SK-N-SH treated with all-trans-retinoic acid at 6 μM for 48 hours (cell line): ENCODE measurements at regions not wholly inside any gene's neighbourhood (a gene's known extent, or its start where the extent isn't known, plus 50 kb on each side); places are given as distances from the start of the nearest gene placed in this dataset.
A peak's percentile ranks its signal among the peaks of the same experiment; 100 is the strongest.

Experiments used
- ATAC-seq: fragments of 200-7000 bp; cut with Tn5 transposase; 3 replicates; pipeline ENCODE4 v1.9.1; 2020; ENCODE audit warnings: mild to moderate bottlenecking, moderate library complexity
- ARNTL ChIP-seq: fragments of 450-650 bp; formaldehyde crosslinking; IDR thresholded peaks from 2 replicates; pipeline ENCODE4 v1.5.0; 2020; ENCODE audit warnings: low read depth, mild to moderate bottlenecking, moderate library complexity, borderline replicate concordance
- BACH2 ChIP-seq: fragments of 250-450 bp; sonication (Bioruptor Pico); IDR thresholded peaks from 2 replicates; pipeline ENCODE4 v1.9.0; 2021; ENCODE audit warnings: mild to moderate bottlenecking, borderline replicate concordance
- CSDC2 ChIP-seq: fragments of 250-450 bp; sonication (Bioruptor Pico); IDR thresholded peaks from 2 replicates; pipeline ENCODE4 v1.5.0; 2020; ENCODE audit warnings: mild to moderate bottlenecking, moderate library complexity
- CSRNP3 ChIP-seq: fragments of 250-450 bp; sonication (Bioruptor Pico); IDR thresholded peaks from 2 replicates; pipeline ENCODE4 v1.5.1; 2021; ENCODE audit warnings: mild to moderate bottlenecking, moderate library complexity
- ESRRG ChIP-seq: fragments of 250-450 bp; sonication (Bioruptor Pico); IDR thresholded peaks from 2 replicates; pipeline ENCODE4 v1.6.1; 2021; ENCODE audit warnings: mild to moderate bottlenecking
- GLIS3 ChIP-seq: fragments of 250-450 bp; sonication (Bioruptor Pico); IDR thresholded peaks from 2 replicates; pipeline ENCODE4 v1.5.0; 2020; ENCODE audit warnings: mild to moderate bottlenecking, moderate library complexity
- ISL1 ChIP-seq: fragments of 250-450 bp; sonication (Bioruptor Pico); IDR thresholded peaks from 2 replicates; pipeline ENCODE4 v2.1.2; 2022; ENCODE audit warnings: mild to moderate bottlenecking, moderate library complexity
- OSR1 ChIP-seq: fragments of 250-450 bp; sonication (Bioruptor Pico); IDR thresholded peaks from 2 replicates; pipeline ENCODE4 v1.8.0; 2022; ENCODE audit warnings: moderate library complexity, mild to moderate bottlenecking, inconsistent platforms
- POU6F1 ChIP-seq: fragments of 250-450 bp; sonication (Bioruptor Pico); IDR thresholded peaks from 2 replicates; pipeline ENCODE4 v1.8.0; 2021; ENCODE audit warnings: low read depth, mild to moderate bottlenecking, moderate library complexity, borderline replicate concordance
- PPARA ChIP-seq: fragments of 250-450 bp; sonication (Bioruptor Pico); IDR thresholded peaks from 2 replicates; pipeline ENCODE4 v1.5.0; 2020; ENCODE audit warnings: mild to moderate bottlenecking, borderline replicate concordance
- RARB ChIP-seq: fragments of 250-450 bp; sonication (Bioruptor Pico); IDR thresholded peaks from 2 replicates; pipeline ENCODE4 v1.8.0; 2021; ENCODE audit warnings: mild to moderate bottlenecking, moderate library complexity
- SNAI2 ChIP-seq: fragments of 250-450 bp; sonication (Bioruptor Pico); IDR thresholded peaks from 2 replicates; pipeline ENCODE4 v1.5.0; 2020; ENCODE audit warnings: mild to moderate bottlenecking, moderate library complexity
- TCF4 ChIP-seq: fragments of 250-450 bp; sonication (Bioruptor Pico); IDR thresholded peaks from 2 replicates; pipeline ENCODE4 v1.8.0; 2021; ENCODE audit warnings: mild to moderate bottlenecking, moderate library complexity, borderline replicate concordance
- TOX ChIP-seq: fragments of 250-450 bp; sonication (Bioruptor Pico); IDR thresholded peaks from 2 replicates; pipeline ENCODE4 v1.8.0; 2021; ENCODE audit warnings: mild to moderate bottlenecking, moderate library complexity, borderline replicate concordance
- TSHZ2 ChIP-seq: fragments of 250-450 bp; sonication (Bioruptor Pico); IDR thresholded peaks from 2 replicates; pipeline ENCODE4 v1.5.0; 2020; ENCODE audit warnings: mild to moderate bottlenecking, moderate library complexity
- ZC3H10 ChIP-seq: fragments of 250-450 bp; sonication (Bioruptor Pico); IDR thresholded peaks from 2 replicates; pipeline ENCODE4 v1.5.1; 2021; ENCODE audit warnings: mild to moderate bottlenecking, moderate library complexity
- ZFP3 ChIP-seq: fragments of 250-450 bp; sonication (Bioruptor Pico); IDR thresholded peaks from 2 replicates; pipeline ENCODE4 v1.5.0; 2020; ENCODE audit warnings: mild to moderate bottlenecking, moderate library complexity
- ZFP30 ChIP-seq: fragments of 450-650 bp; formaldehyde crosslinking; IDR thresholded peaks from 2 replicates; pipeline ENCODE4 v1.5.0; 2022; ENCODE audit warnings: mild to moderate bottlenecking, moderate library complexity
- ZNF565 ChIP-seq: fragments of 450-650 bp; formaldehyde crosslinking; conservative IDR thresholded peaks from 2 replicates; pipeline ENCODE4 v1.5.0; 2020; ENCODE audit warnings: low read depth, mild to moderate bottlenecking, moderate library complexity
- ZNF70 ChIP-seq: fragments of 450-650 bp; formaldehyde crosslinking; IDR thresholded peaks from 2 replicates; pipeline ENCODE4 v1.5.0; 2020; ENCODE audit warnings: mild to moderate bottlenecking, moderate library complexity
- ZNF8 ChIP-seq: fragments of 450-650 bp; formaldehyde crosslinking; IDR thresholded peaks from 2 replicates; pipeline ENCODE4 v1.5.0; 2020; ENCODE audit warnings: mild to moderate bottlenecking, moderate library complexity
- TF ChIP-seq, protein P1 (sequence below): fragments of 250-450 bp; sonication (Bioruptor Pico); IDR thresholded peaks from 2 replicates; pipeline ENCODE4 v1.5.1; 2020; ENCODE audit warnings: low read depth, mild to moderate bottlenecking, moderate library complexity
- TF ChIP-seq, protein P2 (sequence below): fragments of 250-450 bp; sonication (Bioruptor Pico); IDR thresholded peaks from 2 replicates; pipeline ENCODE4 v1.8.0; 2020; ENCODE audit warnings: mild to moderate bottlenecking, moderate library complexity, borderline replicate concordance

DNA sequence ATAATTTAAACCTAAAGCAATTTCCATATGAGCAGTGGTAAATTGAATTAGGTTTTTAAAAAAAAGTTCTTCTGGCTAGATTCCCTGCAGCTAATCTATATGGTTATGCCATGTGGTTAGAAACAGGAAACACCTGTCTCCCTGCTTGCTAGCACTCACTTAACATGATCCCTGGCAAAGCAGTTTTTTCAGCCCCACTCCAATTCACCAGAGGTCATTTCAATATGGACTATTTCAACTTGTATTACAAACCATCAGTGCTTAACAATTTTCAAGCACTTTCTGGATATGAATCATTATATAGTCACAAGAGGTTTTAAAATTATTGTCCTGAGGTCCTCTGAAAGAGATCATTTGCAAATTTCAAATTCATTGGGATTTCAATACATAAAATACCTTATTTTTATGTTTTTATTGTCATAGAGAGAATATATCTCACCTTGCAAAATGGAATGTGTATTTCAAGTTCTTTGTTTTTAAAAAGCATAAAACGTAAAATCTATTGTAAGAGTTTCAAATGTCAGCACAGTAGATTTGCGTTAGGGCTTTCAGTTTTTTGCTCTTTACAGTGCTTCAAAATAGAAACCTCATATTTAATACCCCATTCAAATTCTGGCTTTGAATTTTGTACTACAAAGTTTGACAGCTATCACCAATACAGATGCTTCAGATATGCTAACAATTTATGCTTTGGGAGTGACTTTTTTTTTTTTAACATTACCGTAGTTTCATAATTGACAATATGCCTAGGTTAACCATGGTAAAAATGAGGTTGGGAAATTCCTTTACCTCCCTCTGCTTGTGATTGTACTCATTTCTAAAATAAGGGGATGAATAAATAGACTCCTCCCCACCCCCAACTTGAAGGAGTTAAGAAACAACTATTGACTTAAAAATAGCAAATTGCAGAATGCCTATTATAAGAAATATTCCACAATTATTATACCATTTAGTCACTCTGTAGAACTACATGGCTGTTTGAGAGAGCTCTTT is 117.5 kb upstream of the HGF start:
- TF ChIP-seq ZFP3 (CRISPR knock-in tag) (no peak), OSR1 (CRISPR knock-in tag) (no peak), ZNF8 (CRISPR knock-in tag) (no peak), ZFP30 (no peak), ZNF565 (CRISPR knock-in tag) (no peak), TOX (CRISPR knock-in tag) (no peak), SNAI2 (CRISPR knock-in tag) (no peak), BACH2 (no peak), POU6F1 (CRISPR knock-in tag) (no peak), GLIS3 (CRISPR knock-in tag) (no peak), ZC3H10 (CRISPR knock-in tag) (no peak), ISL1 (CRISPR knock-in tag) (no peak), RARB (CRISPR knock-in tag) (no peak)
- TF ChIP-seq, protein P1, sequence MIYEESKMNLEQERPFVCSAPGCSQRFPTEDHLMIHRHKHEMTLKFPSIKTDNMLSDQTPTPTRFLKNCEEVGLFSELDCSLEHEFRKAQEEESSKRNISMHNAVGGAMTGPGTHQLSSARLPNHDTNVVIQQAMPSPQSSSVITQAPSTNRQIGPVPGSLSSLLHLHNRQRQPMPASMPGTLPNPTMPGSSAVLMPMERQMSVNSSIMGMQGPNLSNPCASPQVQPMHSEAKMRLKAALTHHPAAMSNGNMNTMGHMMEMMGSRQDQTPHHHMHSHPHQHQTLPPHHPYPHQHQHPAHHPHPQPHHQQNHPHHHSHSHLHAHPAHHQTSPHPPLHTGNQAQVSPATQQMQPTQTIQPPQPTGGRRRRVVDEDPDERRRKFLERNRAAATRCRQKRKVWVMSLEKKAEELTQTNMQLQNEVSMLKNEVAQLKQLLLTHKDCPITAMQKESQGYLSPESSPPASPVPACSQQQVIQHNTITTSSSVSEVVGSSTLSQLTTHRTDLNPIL (CRISPR knock-in tag): no peak
- no peak for ATAC-seq

GRCh38 chr7:81886211-81886764 is 116.4 kb upstream of the HGF start:
- ATAC-seq: peak; percentile 18; the same call in 2 of the 3 replicates
- TF ChIP-seq ZC3H10 (CRISPR knock-in tag) (no peak), TCF4 (CRISPR knock-in tag) (0 out of 2 replicates have a peak, but pooled peaks have one; percentile 12)

GRCh38 chr7:81884817-81885216 is 115.0 kb upstream of the HGF start:
- no peak for TF ChIP-seq ESRRG (CRISPR knock-in tag)

GRCh38 chr7:81883801-81884393 is 114.0 kb upstream of the HGF start:
- no peak for TF ChIP-seq ARNTL
- no peak for TF ChIP-seq ESRRG (CRISPR knock-in tag)
- TF ChIP-seq TSHZ2 (CRISPR knock-in tag): no peak
- TF ChIP-seq ZNF565 (CRISPR knock-in tag): no peak
- TF ChIP-seq CSRNP3 (CRISPR knock-in tag): no peak
- TF ChIP-seq CSDC2 (CRISPR knock-in tag): no peak
- TF ChIP-seq GLIS3 (CRISPR knock-in tag): no peak
- no peak for TF ChIP-seq ZC3H10 (CRISPR knock-in tag)
- TF ChIP-seq ZFP30: no peak
- no peak for TF ChIP-seq BACH2
- TF ChIP-seq TCF4 (CRISPR knock-in tag): no peak
- TF ChIP-seq, protein P2, sequence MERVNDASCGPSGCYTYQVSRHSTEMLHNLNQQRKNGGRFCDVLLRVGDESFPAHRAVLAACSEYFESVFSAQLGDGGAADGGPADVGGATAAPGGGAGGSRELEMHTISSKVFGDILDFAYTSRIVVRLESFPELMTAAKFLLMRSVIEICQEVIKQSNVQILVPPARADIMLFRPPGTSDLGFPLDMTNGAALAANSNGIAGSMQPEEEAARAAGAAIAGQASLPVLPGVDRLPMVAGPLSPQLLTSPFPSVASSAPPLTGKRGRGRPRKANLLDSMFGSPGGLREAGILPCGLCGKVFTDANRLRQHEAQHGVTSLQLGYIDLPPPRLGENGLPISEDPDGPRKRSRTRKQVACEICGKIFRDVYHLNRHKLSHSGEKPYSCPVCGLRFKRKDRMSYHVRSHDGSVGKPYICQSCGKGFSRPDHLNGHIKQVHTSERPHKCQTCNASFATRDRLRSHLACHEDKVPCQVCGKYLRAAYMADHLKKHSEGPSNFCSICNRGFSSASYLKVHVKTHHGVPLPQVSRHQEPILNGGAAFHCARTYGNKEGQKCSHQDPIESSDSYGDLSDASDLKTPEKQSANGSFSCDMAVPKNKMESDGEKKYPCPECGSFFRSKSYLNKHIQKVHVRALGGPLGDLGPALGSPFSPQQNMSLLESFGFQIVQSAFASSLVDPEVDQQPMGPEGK (CRISPR knock-in tag): no peak
- no peak for TF ChIP-seq ZNF8 (CRISPR knock-in tag)
- no peak for TF ChIP-seq TOX (CRISPR knock-in tag)
- TF ChIP-seq, protein P1 (CRISPR knock-in tag): no peak
- TF ChIP-seq ISL1 (CRISPR knock-in tag): no peak
- no peak for TF ChIP-seq RARB (CRISPR knock-in tag)
- TF ChIP-seq ZNF70 (CRISPR knock-in tag): no peak
- no peak for TF ChIP-seq PPARA (CRISPR knock-in tag)
- no peak for TF ChIP-seq OSR1 (CRISPR knock-in tag)
- TF ChIP-seq, all 23 proteins: peak for 0
- ATAC-seq: no peak

More at GRCh38 chr7:81884817-81885216, 115.0 kb upstream of the HGF start:
- no peak for ATAC-seq
